KMS-11 (cell line): ENCODE measurements at regions not wholly inside any gene's neighbourhood (a gene's known extent, or its start where the extent isn't known, plus 50 kb on each side); places are given as distances from the start of the nearest gene placed in this dataset.

ENCODE experiments used
- H2AFZ ChIP-seq: fragments of 200-600 bp; sonication (generic); 2 replicates; pipeline ENCODE4 v1.6.1; 2016; ENCODE audit warnings: antibody characterized with exemption, mixed run types, low read depth
- H3K27ac ChIP-seq: fragments of 200-600 bp; sonication (generic); 2 replicates; pipeline ENCODE4 v1.6.1; 2016; ENCODE audit warnings: mild to moderate bottlenecking, mixed run types
- H3K27me3 ChIP-seq: fragments of 200-600 bp; sonication (generic); 2 replicates; pipeline ENCODE4 v1.6.1; 2017; ENCODE audit warnings: mild to moderate bottlenecking, low read depth, mixed run types, moderate library complexity; ENCODE audit not compliant: insufficient read depth
- H3K36me3 ChIP-seq: fragments of 200-600 bp; sonication (generic); 2 replicates; pipeline ENCODE4 v1.6.1; 2017; ENCODE audit warnings: mild to moderate bottlenecking, mixed run types; ENCODE audit not compliant: insufficient read depth
- H3K4me1 ChIP-seq: fragments of 200-600 bp; sonication (generic); 2 replicates; pipeline ENCODE4 v1.6.1; 2016; ENCODE audit warnings: mild to moderate bottlenecking, low read depth, mixed run types; ENCODE audit not compliant: poor library complexity, severe bottlenecking
- H3K4me2 ChIP-seq: fragments of 200-600 bp; sonication (generic); 2 replicates; pipeline ENCODE4 v1.7.0; 2016; ENCODE audit warnings: mild to moderate bottlenecking, mixed run types
- H3K4me3 ChIP-seq: fragments of 200-600 bp; sonication (generic); IDR thresholded peaks from 2 replicates; pipeline ENCODE4 v1.6.1; 2017; ENCODE audit warnings: low read depth, low read length, mixed read lengths; ENCODE audit not compliant: insufficient read depth
- H3K79me2 ChIP-seq: fragments of 200-600 bp; sonication (generic); 2 replicates; pipeline ENCODE4 v1.6.1; 2016; ENCODE audit warnings: low read depth, mixed run types; ENCODE audit not compliant: insufficient read depth
- H3K9ac ChIP-seq: fragments of 200-600 bp; sonication (generic); 2 replicates; pipeline ENCODE4 v1.6.1; 2016; ENCODE audit warnings: mild to moderate bottlenecking, mixed run types
- H4K20me1 ChIP-seq: fragments of 200-600 bp; sonication (generic); 2 replicates; pipeline ENCODE4 v1.6.1; 2016; ENCODE audit warnings: mild to moderate bottlenecking, mixed run types; ENCODE audit not compliant: insufficient read depth
- TF ChIP-seq, protein P1 (sequence below): fragments of 200-600 bp; sonication (generic); conservative IDR thresholded peaks from 2 replicates; pipeline ENCODE4 v1.6.1; 2017; ENCODE audit warnings: low read depth, mild to moderate bottlenecking, antibody characterized with exemption, low read length, moderate library complexity, mixed read lengths

GRCh38 chr18:75912829-75913228 is 485.3 kb upstream of the SMIM21 start:
- TF ChIP-seq, protein P1, sequence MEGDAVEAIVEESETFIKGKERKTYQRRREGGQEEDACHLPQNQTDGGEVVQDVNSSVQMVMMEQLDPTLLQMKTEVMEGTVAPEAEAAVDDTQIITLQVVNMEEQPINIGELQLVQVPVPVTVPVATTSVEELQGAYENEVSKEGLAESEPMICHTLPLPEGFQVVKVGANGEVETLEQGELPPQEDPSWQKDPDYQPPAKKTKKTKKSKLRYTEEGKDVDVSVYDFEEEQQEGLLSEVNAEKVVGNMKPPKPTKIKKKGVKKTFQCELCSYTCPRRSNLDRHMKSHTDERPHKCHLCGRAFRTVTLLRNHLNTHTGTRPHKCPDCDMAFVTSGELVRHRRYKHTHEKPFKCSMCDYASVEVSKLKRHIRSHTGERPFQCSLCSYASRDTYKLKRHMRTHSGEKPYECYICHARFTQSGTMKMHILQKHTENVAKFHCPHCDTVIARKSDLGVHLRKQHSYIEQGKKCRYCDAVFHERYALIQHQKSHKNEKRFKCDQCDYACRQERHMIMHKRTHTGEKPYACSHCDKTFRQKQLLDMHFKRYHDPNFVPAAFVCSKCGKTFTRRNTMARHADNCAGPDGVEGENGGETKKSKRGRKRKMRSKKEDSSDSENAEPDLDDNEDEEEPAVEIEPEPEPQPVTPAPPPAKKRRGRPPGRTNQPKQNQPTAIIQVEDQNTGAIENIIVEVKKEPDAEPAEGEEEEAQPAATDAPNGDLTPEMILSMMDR: no peak
- no peaks in the 10 kb centered on the region for H4K20me1 ChIP-seq
- no peak overlapping the region for H3K4me3 ChIP-seq
- H2AFZ ChIP-seq: no peak overlapping the region
- no peak overlapping the region for H3K27ac ChIP-seq
- no peak overlapping the region for H3K9ac ChIP-seq
- H3K36me3 ChIP-seq: no peaks in the 10 kb centered on the region
- no peaks in the 10 kb centered on the region for H3K79me2 ChIP-seq
- H3K4me2 ChIP-seq: no peak overlapping the region
- no peaks in the 10 kb centered on the region for H3K27me3 ChIP-seq
- H3K4me1 ChIP-seq: no peaks in the 10 kb centered on the region

GRCh38 chr18:75904416-75904815 is 476.9 kb upstream of the SMIM21 start:
- Histone ChIP-seq H3K4me2 (no peak overlapping the region), H3K4me1 (no peaks in the 10 kb centered on the region), H2AFZ (no peak overlapping the region), H4K20me1 (no peaks in the 10 kb centered on the region), H3K27ac (no peak overlapping the region), H3K36me3 (no peaks in the 10 kb centered on the region), H3K9ac (no peak overlapping the region), H3K4me3 (no peak overlapping the region), H3K79me2 (no peaks in the 10 kb centered on the region), H3K27me3 (no peaks in the 10 kb centered on the region)
- TF ChIP-seq, protein P1: no peak

- TF ChIP-seq, protein P1: no peak
- H4K20me1 ChIP-seq: no peaks in the 10 kb centered on the region
- H3K36me3 ChIP-seq: no peaks in the 10 kb centered on the region
- H3K27ac ChIP-seq: no peak overlapping the region
- no peak overlapping the region for H2AFZ ChIP-seq
- no peaks in the 10 kb centered on the region for H3K79me2 ChIP-seq
- H3K4me2 ChIP-seq: no peak overlapping the region
- H3K4me3 ChIP-seq: no peak overlapping the region
- H3K4me1 ChIP-seq: peaks cover under 1% of the 10 kb centered on the region
- no peaks in the 10 kb centered on the region for H3K27me3 ChIP-seq
- H3K9ac ChIP-seq: no peak overlapping the region
Measured at GRCh38 chr18:75898651-75899050, 471.1 kb upstream of the SMIM21 start.

DNA sequence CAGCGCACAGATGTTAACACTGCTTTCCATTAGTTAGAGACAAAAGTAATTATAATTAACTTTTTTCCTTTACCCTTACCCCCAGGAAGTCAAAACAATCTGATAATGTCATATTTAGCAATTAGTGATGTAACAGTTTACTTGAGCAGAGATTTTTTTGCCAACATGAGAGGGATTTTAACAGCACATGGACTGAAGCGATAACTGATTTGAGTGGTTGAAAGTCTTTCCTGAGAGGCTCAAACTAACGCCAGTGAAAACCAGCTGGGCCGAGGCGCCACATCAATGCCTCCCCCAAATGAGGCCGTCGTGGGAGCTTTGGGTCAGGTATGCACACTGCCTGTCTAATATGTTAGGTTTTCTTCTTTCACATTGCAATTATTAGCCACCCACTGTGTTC is 469.9 kb upstream of the SMIM21 start:
- Histone ChIP-seq H3K27ac (no peak overlapping the region), H3K4me2 (no peak overlapping the region), H3K36me3 (no peaks in the 10 kb centered on the region), H3K79me2 (no peaks in the 10 kb centered on the region), H3K4me1 (peaks cover 9% of the 10 kb centered on the region), H4K20me1 (no peaks in the 10 kb centered on the region), H3K9ac (no peak overlapping the region), H3K27me3 (no peaks in the 10 kb centered on the region), H2AFZ (no peak overlapping the region), H3K4me3 (no peak overlapping the region)
- TF ChIP-seq, protein P1: no peak
